Skeletal muscle satellite cell (primary cell): ENCODE measurements at regions not wholly inside any gene's neighbourhood (a gene's known extent, or its start where the extent isn't known, plus 50 kb on each side); places are given as distances from the start of the nearest gene placed in this dataset.
"Not testable (repeated sequence)": the region's sequence is repeated elsewhere in the genome, so short reads cannot be mapped to it uniquely, and the experiment has no call there.

Experiments
- H3K27me3 ChIP-seq: 2 replicates; pipeline ENCODE4 v1.7.0; 2013; ENCODE audit warnings: low read length; ENCODE audit not compliant: control insufficient read depth, insufficient read depth
- H3K36me3 ChIP-seq: 2 replicates; pipeline ENCODE4 v1.7.0; 2013; ENCODE audit warnings: mild to moderate bottlenecking, control low read depth, low read length; ENCODE audit not compliant: insufficient read depth
- H3K4me1 ChIP-seq: 2 replicates; pipeline ENCODE4 v1.7.0; 2013; ENCODE audit warnings: low read length; ENCODE audit not compliant: control insufficient read depth, insufficient read depth
- H3K4me2 ChIP-seq: 2 replicates; pipeline ENCODE4 v1.7.0; 2013; ENCODE audit warnings: mild to moderate bottlenecking, low read length
- H3K4me3 ChIP-seq: 2 replicates; pipeline ENCODE4 v1.7.0; 2013; ENCODE audit warnings: low read length
- H3K9ac ChIP-seq: 2 replicates; pipeline ENCODE4 v1.7.0; 2013; ENCODE audit warnings: mild to moderate bottlenecking, low read depth, low read length, moderate library complexity
- H3K9me3 ChIP-seq: replicated peaks from 2 replicates; pipeline ENCODE4 v1.7.0; 2013; ENCODE audit warnings: mild to moderate bottlenecking, control low read depth, low read length

DNA sequence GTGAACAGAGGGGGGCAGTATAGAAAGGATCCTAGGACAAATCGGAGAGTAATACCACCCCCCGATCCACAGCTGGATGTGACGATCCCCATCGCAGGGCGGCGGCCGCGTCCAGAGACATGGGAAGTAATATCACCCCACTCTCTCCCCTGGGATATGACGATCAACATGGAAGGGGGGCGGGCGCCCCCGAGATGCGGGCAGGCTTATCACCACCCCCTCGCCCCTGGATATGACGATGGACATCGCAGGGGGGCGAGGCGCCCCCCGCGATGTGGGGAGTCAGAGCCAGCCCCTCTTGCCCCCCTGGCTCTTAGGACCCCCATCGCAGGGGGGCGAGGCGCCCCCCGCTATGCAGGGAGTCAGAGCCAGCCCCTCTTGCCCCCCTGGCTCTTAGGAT is 120.4 kb upstream of the OSBPL11 start:
- Histone ChIP-seq H3K4me1 (no peaks in the 10 kb centered on the region), H3K9me3 (no peaks in the 10 kb centered on the region), H3K9ac (no peak overlapping the region), H3K4me2 (no peak overlapping the region), H3K27me3 (no peaks in the 10 kb centered on the region), H3K4me3 (no peak overlapping the region), H3K36me3 (no peaks in the 10 kb centered on the region)

GRCh38 chr3:125732151-125732550 is 136.9 kb upstream of the OSBPL11 start:
- H3K4me1 ChIP-seq, H3K9ac ChIP-seq, H3K9me3 ChIP-seq, H3K27me3 ChIP-seq, H3K4me3 ChIP-seq, H3K4me2 ChIP-seq, H3K36me3 ChIP-seq: not testable (repeated sequence)

- H3K9me3 ChIP-seq, H3K4me3 ChIP-seq, H3K4me2 ChIP-seq, H3K4me1 ChIP-seq, H3K36me3 ChIP-seq, H3K27me3 ChIP-seq, H3K9ac ChIP-seq: not testable (repeated sequence)
Observed at GRCh38 chr3:125741991-125742718, 146.9 kb upstream of the OSBPL11 start.

- H3K4me3 ChIP-seq, H3K27me3 ChIP-seq, H3K9me3 ChIP-seq, H3K4me1 ChIP-seq, H3K9ac ChIP-seq, H3K4me2 ChIP-seq, H3K36me3 ChIP-seq: not testable (repeated sequence)
Observed at GRCh38 chr3:125742845-125743244, 147.5 kb upstream of the OSBPL11 start.

DNA sequence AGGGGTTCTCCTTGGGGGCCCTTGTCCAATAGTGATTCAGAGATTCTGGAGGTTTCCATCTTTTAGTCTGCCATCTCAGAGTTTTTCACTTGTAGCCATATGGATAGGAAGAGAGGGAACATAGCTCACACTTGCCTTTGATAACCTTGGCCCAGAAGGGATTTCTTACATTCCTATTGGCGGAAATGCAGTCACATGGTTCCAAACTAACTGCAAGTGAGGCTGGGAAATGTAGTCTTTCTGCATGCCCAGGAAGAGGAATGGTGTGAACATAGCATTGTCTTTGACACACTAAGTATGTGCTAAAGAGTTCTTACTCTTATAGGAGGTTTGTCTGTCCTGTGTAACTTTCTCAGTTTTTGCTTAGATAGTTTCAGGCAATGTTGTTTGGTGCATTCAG is 161.8 kb upstream of the OSBPL11 start:
- not testable (repeated sequence) for H3K36me3 ChIP-seq, H3K9me3 ChIP-seq, H3K9ac ChIP-seq, H3K27me3 ChIP-seq, H3K4me2 ChIP-seq, H3K4me1 ChIP-seq, H3K4me3 ChIP-seq

- H3K9me3 ChIP-seq, H3K4me2 ChIP-seq, H3K9ac ChIP-seq, H3K36me3 ChIP-seq, H3K4me3 ChIP-seq, H3K4me1 ChIP-seq, H3K27me3 ChIP-seq: not testable (repeated sequence)
Observed at GRCh38 chr3:125758641-125759130, 163.4 kb upstream of the OSBPL11 start.

- not testable (repeated sequence) for H3K4me1 ChIP-seq, H3K9me3 ChIP-seq, H3K9ac ChIP-seq, H3K4me2 ChIP-seq, H3K4me3 ChIP-seq, H3K36me3 ChIP-seq
- H3K27me3 ChIP-seq: peaks cover 17% of the 10 kb centered on the region
Observed at GRCh38 chr3:125762601-125763000, 167.3 kb upstream of the OSBPL11 start.

GRCh38 chr3:125766285-125766826 is 171.1 kb upstream of the OSBPL11 start:
- H3K27me3 ChIP-seq: peaks cover 17% of the 10 kb centered on the region
- peak overlapping the region; percentile 72 for H3K4me3 ChIP-seq
- H3K4me1 ChIP-seq, H3K36me3 ChIP-seq, H3K9ac ChIP-seq, H3K9me3 ChIP-seq: not testable (repeated sequence)
- peak overlapping the region; percentile 91 for H3K4me2 ChIP-seq

DNA sequence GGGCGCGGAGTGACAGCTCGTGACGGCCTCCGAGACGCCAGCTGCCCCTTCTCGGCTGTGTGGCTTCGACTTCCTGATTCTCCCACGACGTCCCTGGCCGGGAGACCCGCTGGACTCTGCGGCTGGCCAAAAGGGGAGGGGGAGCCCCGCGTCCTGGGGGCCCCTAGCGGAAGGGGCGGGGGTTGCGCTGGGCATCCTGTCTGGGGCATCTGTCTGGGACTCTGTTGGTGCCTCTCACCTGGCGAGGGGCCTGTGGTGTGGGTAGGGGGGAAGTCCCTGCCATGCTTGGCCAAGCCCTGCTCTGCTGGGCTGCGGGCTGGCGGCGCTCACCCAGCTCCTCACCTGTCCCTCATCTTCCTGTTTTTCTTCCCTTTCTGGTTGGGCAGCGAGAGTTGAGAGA is 171.6 kb upstream of the OSBPL11 start:
- H3K9ac ChIP-seq, H3K4me3 ChIP-seq: not testable (repeated sequence)

GRCh38 chr3:125767641-125768040 is 172.3 kb upstream of the OSBPL11 start:
- Histone ChIP-seq H3K4me1 (no peaks in the 10 kb centered on the region), H3K36me3 (no peaks in the 10 kb centered on the region), H3K9ac (no peak overlapping the region), H3K4me2 (no peak overlapping the region), H3K9me3 (no peaks in the 10 kb centered on the region), H3K4me3 (no peak overlapping the region), H3K27me3 (peaks cover 13% of the 10 kb centered on the region)

More for the DNA sequence above, 171.6 kb upstream of the OSBPL11 start:
- H3K36me3 ChIP-seq, H3K9me3 ChIP-seq, H3K4me1 ChIP-seq: not testable (repeated sequence)
- Histone ChIP-seq H3K4me2 (peak overlapping the region; percentile 91), H3K27me3 (peaks cover 13% of the 10 kb centered on the region)

DNA sequence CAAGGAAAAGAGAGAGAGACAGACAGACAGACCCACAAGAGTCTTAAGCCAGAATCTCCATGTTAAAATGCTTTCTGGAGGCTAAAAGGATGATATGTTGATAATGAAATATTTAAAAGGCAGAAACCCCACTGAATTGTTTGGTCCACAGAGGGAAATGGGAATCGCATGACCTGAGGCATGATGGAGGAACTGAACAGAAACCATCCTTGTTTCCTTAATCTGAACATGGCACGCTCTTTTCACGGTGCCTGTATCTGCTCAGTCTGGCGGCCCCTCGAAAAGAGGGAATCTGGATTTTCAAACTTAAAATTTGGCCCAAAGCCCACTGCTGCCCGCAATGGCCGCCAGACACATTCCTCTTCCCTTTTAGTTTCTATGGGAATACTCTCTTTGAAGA is 173.5 kb upstream of the OSBPL11 start:
- not testable (repeated sequence) for H3K4me2 ChIP-seq, H3K4me1 ChIP-seq, H3K9ac ChIP-seq, H3K9me3 ChIP-seq, H3K36me3 ChIP-seq, H3K4me3 ChIP-seq
- H3K27me3 ChIP-seq: peaks cover 13% of the 10 kb centered on the region

GRCh38 chr3:125771506-125771905 is 176.2 kb upstream of the OSBPL11 start:
- not testable (repeated sequence) for H3K9ac ChIP-seq

More at GRCh38 chr3:125771506-125771905, 176.2 kb upstream of the OSBPL11 start:
- not testable (repeated sequence) for H3K4me3 ChIP-seq, H3K4me2 ChIP-seq, H3K4me1 ChIP-seq, H3K9me3 ChIP-seq, H3K27me3 ChIP-seq, H3K36me3 ChIP-seq
